ENCODE measurements at regions not wholly inside any gene's neighbourhood (a gene's known extent, or its start where the extent isn't known, plus 50 kb on each side); places are given as distances from the start of the nearest gene placed in this dataset.

GRCh38 chr18:25866331-25866730 is 224.1 kb downstream of the SS18 start:
- FAIRE-seq (no peak), DNase-seq (ENCODE audit: insufficient read length) (no peak)
- TF ChIP-seq POLR2AphosphoS5 (IDR thresholded peaks at IDR 0.05; ENCODE audit: low read depth, low read length) (no peak), TAF1 (IDR thresholded peaks at IDR 0.05; ENCODE audit: borderline replicate concordance, low read depth, low read length) (no peak), POLR2A (IDR thresholded peaks at IDR 0.05; ENCODE audit: low read depth, low read length) (no peak)

- FAIRE-seq = no peak
- no peak for TF ChIP-seq POLR2AphosphoS5 (IDR thresholded peaks at IDR 0.05; ENCODE audit: low read depth, low read length)
- TF ChIP-seq TAF1 (IDR thresholded peaks at IDR 0.05; ENCODE audit: borderline replicate concordance, low read depth, low read length) = no peak
- TF ChIP-seq POLR2A (IDR thresholded peaks at IDR 0.05; ENCODE audit: low read depth, low read length) = no peak
- DNase-seq (ENCODE audit: insufficient read length) = no peak
These were observed 227.4 kb downstream of the SS18 start for GRCh38 chr18:25862881-25863600.

- TF ChIP-seq POLR2A (IDR thresholded peaks at IDR 0.05; ENCODE audit: low read depth, low read length) = no peak
- TF ChIP-seq POLR2AphosphoS5 (IDR thresholded peaks at IDR 0.05; ENCODE audit: low read depth, low read length) = no peak
- TF ChIP-seq TAF1 (IDR thresholded peaks at IDR 0.05; ENCODE audit: borderline replicate concordance, low read depth, low read length) = no peak
- no peak for DNase-seq (ENCODE audit: insufficient read length)
- FAIRE-seq = no peak
These were observed 236.6 kb downstream of the SS18 start for GRCh38 chr18:25853691-25854433.

GRCh38 chr18:25843791-25844190 is 246.6 kb downstream of the SS18 start:
- TF ChIP-seq POLR2A (IDR thresholded peaks at IDR 0.05; ENCODE audit: low read depth, low read length) (no peak), TAF1 (IDR thresholded peaks at IDR 0.05; ENCODE audit: borderline replicate concordance, low read depth, low read length) (no peak), POLR2AphosphoS5 (IDR thresholded peaks at IDR 0.05; ENCODE audit: low read depth, low read length) (no peak)
- no peak for FAIRE-seq

GRCh38 chr18:25842665-25843064 is 247.7 kb downstream of the SS18 start:
- DNase-seq (ENCODE audit: insufficient read length) (no peak), FAIRE-seq (no peak)
- no peak for TF ChIP-seq POLR2A (IDR thresholded peaks at IDR 0.05; ENCODE audit: low read depth, low read length)
- TF ChIP-seq TAF1 (IDR thresholded peaks at IDR 0.05; ENCODE audit: borderline replicate concordance, low read depth, low read length) = no peak
- no peak for TF ChIP-seq POLR2AphosphoS5 (IDR thresholded peaks at IDR 0.05; ENCODE audit: low read depth, low read length)

More at GRCh38 chr18:25843791-25844190, 246.6 kb downstream of the SS18 start:
- no peak for DNase-seq (ENCODE audit: insufficient read length)

- TF ChIP-seq POLR2A (IDR thresholded peaks at IDR 0.05; ENCODE audit: low read depth, low read length) (no peak), TAF1 (IDR thresholded peaks at IDR 0.05; ENCODE audit: borderline replicate concordance, low read depth, low read length) (no peak), POLR2AphosphoS5 (IDR thresholded peaks at IDR 0.05; ENCODE audit: low read depth, low read length) (no peak)
- DNase-seq (ENCODE audit: insufficient read length) = no peak
- no peak for FAIRE-seq
These were observed 256.4 kb downstream of the SS18 start for GRCh38 chr18:25834061-25834460.

- FAIRE-seq = no peak
- peak; percentile 11 for DNase-seq (ENCODE audit: insufficient read length)
- TF ChIP-seq POLR2AphosphoS5 (IDR thresholded peaks at IDR 0.05; ENCODE audit: low read depth, low read length) = no peak
- no peak for TF ChIP-seq TAF1 (IDR thresholded peaks at IDR 0.05; ENCODE audit: borderline replicate concordance, low read depth, low read length)
- TF ChIP-seq POLR2A (IDR thresholded peaks at IDR 0.05; ENCODE audit: low read depth, low read length) = no peak
These were observed 258.3 kb downstream of the SS18 start for GRCh38 chr18:25832001-25832604.

- no peak for FAIRE-seq
- DNase-seq (ENCODE audit: insufficient read length) = no peak
- TF ChIP-seq TAF1 (IDR thresholded peaks at IDR 0.05; ENCODE audit: borderline replicate concordance, low read depth, low read length) = no peak
- TF ChIP-seq POLR2A (IDR thresholded peaks at IDR 0.05; ENCODE audit: low read depth, low read length) = no peak
- TF ChIP-seq POLR2AphosphoS5 (IDR thresholded peaks at IDR 0.05; ENCODE audit: low read depth, low read length) = no peak
These were observed 259.1 kb downstream of the SS18 start for GRCh38 chr18:25831301-25831701.

- DNase-seq (ENCODE audit: insufficient read length) = no peak
- TF ChIP-seq POLR2AphosphoS5 (IDR thresholded peaks at IDR 0.05; ENCODE audit: low read depth, low read length) (no peak), TAF1 (IDR thresholded peaks at IDR 0.05; ENCODE audit: borderline replicate concordance, low read depth, low read length) (no peak), POLR2A (IDR thresholded peaks at IDR 0.05; ENCODE audit: low read depth, low read length) (no peak)
- no peak for FAIRE-seq
These were observed 259.6 kb downstream of the SS18 start for GRCh38 chr18:25830787-25831186.

GRCh38 chr18:25827961-25828561 is 262.4 kb downstream of the SS18 start:
- no peak for TF ChIP-seq TAF1 (IDR thresholded peaks at IDR 0.05; ENCODE audit: borderline replicate concordance, low read depth, low read length)
- no peak for TF ChIP-seq POLR2AphosphoS5 (IDR thresholded peaks at IDR 0.05; ENCODE audit: low read depth, low read length)
- no peak for TF ChIP-seq POLR2A (IDR thresholded peaks at IDR 0.05; ENCODE audit: low read depth, low read length)
- no peak for FAIRE-seq

GRCh38 chr18:25827228-25827627 is 263.2 kb downstream of the SS18 start:
- TF ChIP-seq TAF1 (IDR thresholded peaks at IDR 0.05; ENCODE audit: borderline replicate concordance, low read depth, low read length) = no peak
- no peak for TF ChIP-seq POLR2A (IDR thresholded peaks at IDR 0.05; ENCODE audit: low read depth, low read length)
- TF ChIP-seq POLR2AphosphoS5 (IDR thresholded peaks at IDR 0.05; ENCODE audit: low read depth, low read length) = no peak
- FAIRE-seq (no peak), DNase-seq (ENCODE audit: insufficient read length) (no peak)

More at GRCh38 chr18:25827961-25828561, 262.4 kb downstream of the SS18 start:
- DNase-seq (ENCODE audit: insufficient read length) = no peak

All from GM12892 (cell line).